Urothelium cell line (cell line): ENCODE measurements at regions not wholly inside any gene's neighbourhood (a gene's known extent, or its start where the extent isn't known, plus 50 kb on each side); places are given as distances from the start of the nearest gene placed in this dataset.
"Not testable (repeated sequence)": the region's sequence is repeated elsewhere in the genome, so short reads cannot be mapped to it uniquely, and the experiment has no call there.

Source experiments
- DNase-seq: peaks from one replicate; pipeline ENCODE4 v3.0.0; 2011; ENCODE audit warnings: low spot score, mixed read lengths
- FAIRE-seq: peaks from 2 replicates; lab custom pipeline; 2011; peaks lifted over from hg19 to GRCh38; lab: Jason Lieb, UNC

- no peak for FAIRE-seq
- DNase-seq, result no peak
Observed at GRCh38 chr1:187936667-187937066, 1107.9 kb downstream of the PLA2G4A start.

GRCh38 chr1:187938092-187938491 lies 1109.3 kb downstream of the PLA2G4A start:
- DNase-seq (no peak), FAIRE-seq (no peak)

GRCh38 chr1:187942986-187943385 lies 1114.2 kb downstream of the PLA2G4A start:
- no peak for FAIRE-seq

GRCh38 chr1:187943606-187944403 lies 1115.1 kb downstream of the PLA2G4A start:
- DNase-seq, result no peak
- no peak for FAIRE-seq

More at GRCh38 chr1:187942986-187943385, 1114.2 kb downstream of the PLA2G4A start:
- no peak for DNase-seq

GRCh38 chr1:187946661-187947060 lies 1117.9 kb downstream of the PLA2G4A start:
- not testable (repeated sequence) for DNase-seq, FAIRE-seq

GRCh38 chr1:187947359-187947758 lies 1118.6 kb downstream of the PLA2G4A start:
- DNase-seq (no peak), FAIRE-seq (no peak)

GRCh38 chr1:187948170-187948794 lies 1119.5 kb downstream of the PLA2G4A start:
- FAIRE-seq, result no peak

GRCh38 chr1:187949567-187949966 lies 1120.8 kb downstream of the PLA2G4A start:
- FAIRE-seq (no peak), DNase-seq (no peak)

More at GRCh38 chr1:187948170-187948794, 1119.5 kb downstream of the PLA2G4A start:
- DNase-seq, result no peak

- FAIRE-seq (no peak), DNase-seq (no peak)
Observed at GRCh38 chr1:187951817-187952216, 1123.1 kb downstream of the PLA2G4A start.

- no peak for FAIRE-seq
- no peak for DNase-seq
Observed at GRCh38 chr1:187952446-187952845, 1123.7 kb downstream of the PLA2G4A start.

- DNase-seq, result no peak
- no peak for FAIRE-seq
Observed at GRCh38 chr1:187956975-187957374, 1128.2 kb downstream of the PLA2G4A start.

- DNase-seq, result no peak
- FAIRE-seq, result no peak
Observed at GRCh38 chr1:187958207-187958606, 1129.5 kb downstream of the PLA2G4A start.

GRCh38 chr1:187959062-187959461 lies 1130.3 kb downstream of the PLA2G4A start:
- no peak for FAIRE-seq
- DNase-seq, result no peak

GRCh38 chr1:187960125-187960638 lies 1131.4 kb downstream of the PLA2G4A start:
- DNase-seq (no peak), FAIRE-seq (no peak)

- FAIRE-seq, result no peak
- DNase-seq, result no peak
Observed at GRCh38 chr1:187961895-187962294, 1133.1 kb downstream of the PLA2G4A start.

GRCh38 chr1:187971851-187972250 lies 1143.1 kb downstream of the PLA2G4A start:
- FAIRE-seq (no peak), DNase-seq (no peak)

GRCh38 chr1:187977298-187977697 lies 1148.5 kb downstream of the PLA2G4A start:
- FAIRE-seq (no peak), DNase-seq (no peak)

- DNase-seq, result no peak
- no peak for FAIRE-seq
Observed at GRCh38 chr1:187985145-187985896, 1156.6 kb downstream of the PLA2G4A start.

- DNase-seq (no peak), FAIRE-seq (no peak)
Observed at GRCh38 chr1:187985897-187986654, 1157.3 kb downstream of the PLA2G4A start.

- no peak for FAIRE-seq
- no peak for DNase-seq
Observed at GRCh38 chr1:187987236-187987776, 1158.6 kb downstream of the PLA2G4A start.
